ENCODE measurements at regions not wholly inside any gene's neighbourhood (a gene's known extent, or its start where the extent isn't known, plus 50 kb on each side); places are given as distances from the start of the nearest gene placed in this dataset.

GRCh38 chr3:72463083-72463482 is 385.2 kb downstream of the SHQ1 start:
- TF ChIP-seq CTCF (IDR thresholded peaks at IDR 0.05) (no peak), POLR2A (IDR thresholded peaks at IDR 0.05) (no peak)
